ENCODE measurements at regions not wholly inside any gene's neighbourhood (a gene's known extent, or its start where the extent isn't known, plus 50 kb on each side); places are given as distances from the start of the nearest gene placed in this dataset.

DNA sequence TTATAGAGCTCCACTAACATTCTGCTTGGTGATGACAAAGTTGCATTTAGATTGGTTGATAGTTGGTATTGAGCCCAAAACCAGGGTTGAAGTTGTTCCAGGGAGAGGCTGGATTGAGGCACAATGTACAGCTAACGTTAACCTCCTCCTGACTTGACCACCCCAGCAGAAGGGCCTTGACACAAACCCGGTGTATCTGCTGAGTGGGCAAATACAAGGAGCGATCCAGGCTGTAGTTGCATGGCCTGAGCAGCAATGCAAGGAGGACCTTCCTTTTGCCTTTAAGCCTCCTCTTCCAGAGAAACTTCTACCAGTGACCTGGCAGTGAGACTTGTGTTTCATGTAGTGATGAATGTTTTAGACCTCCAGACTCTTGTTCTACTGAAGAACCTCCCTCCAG lies 66.2 kb upstream of the GAS1 start:
- Histone ChIP-seq H3K79me2 (ENCODE audit: insufficient read depth, low read depth, low read length) (no peaks in the 10 kb centered on the region), H2AFZ (ENCODE audit: low read length) (no peak overlapping the region), H3K9me3 (ENCODE audit: low read length) (no peaks in the 10 kb centered on the region), H3K4me3 (ENCODE audit: low read depth, low read length, poor library complexity, severe bottlenecking) (no peak overlapping the region), H4K20me1 (ENCODE audit: insufficient read depth, low read length) (no peaks in the 10 kb centered on the region), H3K4me1 (ENCODE audit: insufficient read depth, low read length, poor library complexity, severe bottlenecking) (no peaks in the 10 kb centered on the region), H3K27ac (ENCODE audit: low read depth, low read length, poor library complexity, severe bottlenecking) (no peak overlapping the region), H3K36me3 (ENCODE audit: insufficient read depth, low read length) (no peaks in the 10 kb centered on the region), H3K9me2 (ENCODE audit: insufficient read depth, low read length) (no peaks in the 10 kb centered on the region), H3K4me2 (ENCODE audit: low read length) (no peak overlapping the region)
- ChIA-PET POLR2A (no interaction called here), CTCF (ENCODE audit: unreplicated experiment) (no interaction called here)
- intact Hi-C loops (cut with micrococcal nuclease; ENCODE audit: unreplicated experiment): no loop called here
- TF ChIP-seq EZH2phosphoT487 (IDR thresholded peaks at IDR 0.05; ENCODE audit: borderline replicate concordance, low read depth, low read length): no peak
- TF ChIP-seq, protein P1, sequence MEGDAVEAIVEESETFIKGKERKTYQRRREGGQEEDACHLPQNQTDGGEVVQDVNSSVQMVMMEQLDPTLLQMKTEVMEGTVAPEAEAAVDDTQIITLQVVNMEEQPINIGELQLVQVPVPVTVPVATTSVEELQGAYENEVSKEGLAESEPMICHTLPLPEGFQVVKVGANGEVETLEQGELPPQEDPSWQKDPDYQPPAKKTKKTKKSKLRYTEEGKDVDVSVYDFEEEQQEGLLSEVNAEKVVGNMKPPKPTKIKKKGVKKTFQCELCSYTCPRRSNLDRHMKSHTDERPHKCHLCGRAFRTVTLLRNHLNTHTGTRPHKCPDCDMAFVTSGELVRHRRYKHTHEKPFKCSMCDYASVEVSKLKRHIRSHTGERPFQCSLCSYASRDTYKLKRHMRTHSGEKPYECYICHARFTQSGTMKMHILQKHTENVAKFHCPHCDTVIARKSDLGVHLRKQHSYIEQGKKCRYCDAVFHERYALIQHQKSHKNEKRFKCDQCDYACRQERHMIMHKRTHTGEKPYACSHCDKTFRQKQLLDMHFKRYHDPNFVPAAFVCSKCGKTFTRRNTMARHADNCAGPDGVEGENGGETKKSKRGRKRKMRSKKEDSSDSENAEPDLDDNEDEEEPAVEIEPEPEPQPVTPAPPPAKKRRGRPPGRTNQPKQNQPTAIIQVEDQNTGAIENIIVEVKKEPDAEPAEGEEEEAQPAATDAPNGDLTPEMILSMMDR (conservative IDR thresholded peaks at IDR 0.05; ENCODE audit: low read length): no peak
- DNase-seq (ENCODE audit: low spot score): no peak
- no TSS peak for BruUV-seq (replicated peaks)

DNA sequence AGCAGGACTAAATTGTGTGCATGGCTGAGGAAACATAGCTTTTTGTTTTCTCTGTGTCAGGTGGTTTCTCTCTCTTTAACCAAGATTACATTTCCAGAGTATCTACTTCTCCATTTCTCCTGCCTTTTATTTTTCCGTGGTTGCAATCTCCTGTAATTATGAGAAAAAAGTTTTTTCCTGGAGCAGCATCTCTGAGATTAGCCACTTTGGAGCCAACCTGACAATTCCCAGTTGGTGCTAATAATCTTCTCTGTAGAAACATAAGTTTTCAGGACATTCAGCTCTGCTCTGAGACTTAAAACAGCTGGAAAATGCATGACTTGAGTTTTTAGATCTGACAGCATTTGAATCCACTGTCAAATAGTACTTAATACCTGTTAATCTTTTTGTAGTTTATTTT lies 67.1 kb upstream of the GAS1 start:
- no TSS peak for BruUV-seq (replicated peaks)
- Histone ChIP-seq H3K4me3 (ENCODE audit: low read depth, low read length, poor library complexity, severe bottlenecking) (no peak overlapping the region), H4K20me1 (ENCODE audit: insufficient read depth, low read length) (no peaks in the 10 kb centered on the region), H3K9me2 (ENCODE audit: insufficient read depth, low read length) (no peaks in the 10 kb centered on the region), H3K4me1 (ENCODE audit: insufficient read depth, low read length, poor library complexity, severe bottlenecking) (no peaks in the 10 kb centered on the region), H3K79me2 (ENCODE audit: insufficient read depth, low read depth, low read length) (no peaks in the 10 kb centered on the region), H3K4me2 (ENCODE audit: low read length) (no peak overlapping the region), H2AFZ (ENCODE audit: low read length) (no peak overlapping the region), H3K27ac (ENCODE audit: low read depth, low read length, poor library complexity, severe bottlenecking) (no peak overlapping the region), H3K9me3 (ENCODE audit: low read length) (no peaks in the 10 kb centered on the region), H3K36me3 (ENCODE audit: insufficient read depth, low read length) (no peaks in the 10 kb centered on the region)
- intact Hi-C loops (cut with micrococcal nuclease; ENCODE audit: unreplicated experiment): no loop called here
- POLR2A ChIA-PET: no interaction called here
- CTCF ChIA-PET (ENCODE audit: unreplicated experiment): no interaction called here
- DNase-seq (ENCODE audit: low spot score): no peak
- TF ChIP-seq, protein P1 (conservative IDR thresholded peaks at IDR 0.05; ENCODE audit: low read length): no peak
- no peak for TF ChIP-seq EZH2phosphoT487 (IDR thresholded peaks at IDR 0.05; ENCODE audit: borderline replicate concordance, low read depth, low read length)

DNA sequence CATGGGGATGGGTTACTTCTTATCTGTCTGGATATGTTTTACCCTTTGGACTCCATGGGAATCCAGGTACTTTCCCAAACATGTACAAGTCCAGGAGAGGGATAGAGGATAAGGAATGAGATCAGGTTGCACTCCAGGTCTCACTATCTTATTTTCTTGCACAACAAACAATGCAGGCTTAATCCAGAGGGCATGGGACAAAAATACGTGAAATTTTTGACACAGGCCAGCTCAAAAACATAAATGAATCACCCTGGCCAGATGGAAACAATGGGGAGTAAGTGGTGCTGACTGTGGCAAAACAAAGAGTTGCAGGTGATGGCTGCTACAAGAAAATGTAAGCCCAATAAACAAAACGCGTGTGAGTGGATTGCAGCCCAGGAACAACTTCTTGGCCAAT lies 69.4 kb upstream of the GAS1 start:
- no peaks in the 10 kb centered on the region for H4K20me1 ChIP-seq (ENCODE audit: insufficient read depth, low read length)
- no peaks in the 10 kb centered on the region for H3K9me3 ChIP-seq (ENCODE audit: low read length)
- POLR2A ChIA-PET: no interaction called here
- no peaks in the 10 kb centered on the region for H3K9me2 ChIP-seq (ENCODE audit: insufficient read depth, low read length)
- intact Hi-C loops (cut with micrococcal nuclease; ENCODE audit: unreplicated experiment): no loop called here
- H3K79me2 ChIP-seq (ENCODE audit: insufficient read depth, low read depth, low read length): no peaks in the 10 kb centered on the region
- no peak overlapping the region for H2AFZ ChIP-seq (ENCODE audit: low read length)
- BruUV-seq (replicated peaks): no TSS peak
- H3K4me2 ChIP-seq (ENCODE audit: low read length): no peak overlapping the region
- H3K4me1 ChIP-seq (ENCODE audit: insufficient read depth, low read length, poor library complexity, severe bottlenecking): no peaks in the 10 kb centered on the region
- no peak for DNase-seq (ENCODE audit: low spot score)
- H3K27ac ChIP-seq (ENCODE audit: low read depth, low read length, poor library complexity, severe bottlenecking): no peak overlapping the region
- TF ChIP-seq, protein P1 (conservative IDR thresholded peaks at IDR 0.05; ENCODE audit: low read length): no peak
- TF ChIP-seq EZH2phosphoT487 (IDR thresholded peaks at IDR 0.05; ENCODE audit: borderline replicate concordance, low read depth, low read length): no peak
- no peaks in the 10 kb centered on the region for H3K36me3 ChIP-seq (ENCODE audit: insufficient read depth, low read length)
- CTCF ChIA-PET (ENCODE audit: unreplicated experiment): no interaction called here
- no peak overlapping the region for H3K4me3 ChIP-seq (ENCODE audit: low read depth, low read length, poor library complexity, severe bottlenecking)

All from OCI-LY7 (cell line).